ENCODE measurements at regions not wholly inside any gene's neighbourhood (a gene's known extent, or its start where the extent isn't known, plus 50 kb on each side); places are given as distances from the start of the nearest gene placed in this dataset.

- DNase-seq (ENCODE audit: low spot score): no peak
These were observed 272.4 kb upstream of the MYO3A start for GRCh38 chr10:25661632-25662031.

- DNase-seq (ENCODE audit: low spot score): no peak
These were observed 267.8 kb upstream of the MYO3A start for GRCh38 chr10:25666276-25666675.

GRCh38 chr10:25675204-25675603, 258.8 kb upstream of the MYO3A start:
- no peak for DNase-seq (ENCODE audit: low spot score)

GRCh38 chr10:25675615-25676014, 258.4 kb upstream of the MYO3A start:
- no peak for DNase-seq (ENCODE audit: low spot score)

GRCh38 chr10:25678220-25678619, 255.8 kb upstream of the MYO3A start:
- no peak for DNase-seq (ENCODE audit: low spot score)

- no peak for DNase-seq (ENCODE audit: low spot score)
These were observed 255.4 kb upstream of the MYO3A start for GRCh38 chr10:25678666-25679065.

- DNase-seq (ENCODE audit: low spot score): peak; percentile 52
These were observed 251.7 kb upstream of the MYO3A start for GRCh38 chr10:25682203-25682851.

- DNase-seq (ENCODE audit: low spot score): no peak
These were observed 250.7 kb upstream of the MYO3A start for GRCh38 chr10:25683344-25683743.

GRCh38 chr10:25687521-25687920, 246.5 kb upstream of the MYO3A start:
- DNase-seq (ENCODE audit: low spot score): peak; percentile 53

- no peak for DNase-seq (ENCODE audit: low spot score)
These were observed 244.5 kb upstream of the MYO3A start for GRCh38 chr10:25689346-25690100.

- DNase-seq (ENCODE audit: low spot score): no peak
These were observed 241.3 kb upstream of the MYO3A start for GRCh38 chr10:25692761-25693160.

GRCh38 chr10:25694206-25694933, 239.7 kb upstream of the MYO3A start:
- DNase-seq (ENCODE audit: low spot score): no peak

GRCh38 chr10:25694971-25695370, 239.1 kb upstream of the MYO3A start:
- DNase-seq (ENCODE audit: low spot score): no peak

- peak; percentile 31 for DNase-seq (ENCODE audit: low spot score)
These were observed 238.4 kb upstream of the MYO3A start for GRCh38 chr10:25695586-25695985.

GRCh38 chr10:25696013-25696708, 237.9 kb upstream of the MYO3A start:
- DNase-seq (ENCODE audit: low spot score): no peak

GRCh38 chr10:25697412-25697811, 236.6 kb upstream of the MYO3A start:
- DNase-seq (ENCODE audit: low spot score): no peak

- DNase-seq (ENCODE audit: low spot score): no peak
These were observed 235.4 kb upstream of the MYO3A start for GRCh38 chr10:25698638-25699037.

GRCh38 chr10:25699631-25700030, 234.4 kb upstream of the MYO3A start:
- DNase-seq (ENCODE audit: low spot score): no peak

GRCh38 chr10:25701652-25702051, 232.4 kb upstream of the MYO3A start:
- peak; percentile 80 for DNase-seq (ENCODE audit: low spot score)

- DNase-seq (ENCODE audit: low spot score): no peak
These were observed 229.4 kb upstream of the MYO3A start for GRCh38 chr10:25704622-25705021.

GRCh38 chr10:25707572-25707971, 226.5 kb upstream of the MYO3A start:
- DNase-seq (ENCODE audit: low spot score): no peak
